Naive thymus-derived CD8-positive, alpha-beta T cell (primary cell): ENCODE measurements at regions not wholly inside any gene's neighbourhood (a gene's known extent, or its start where the extent isn't known, plus 50 kb on each side); places are given as distances from the start of the nearest gene placed in this dataset.

Source experiments
- ATAC-seq, 2 donors: fragments of 150-1000 bp; cut with Tn5 transposase in 1 of 2; sonication (Bioruptor Pico), chemical (Tn5 transposase) in 1 of 2; 1 replicate in 1 of 2; 2 replicates in 1 of 2; pipeline ENCODE4 v1.10.0; 2021; ENCODE audit warnings: mild to moderate bottlenecking in 2 of 2, moderate library complexity in 2 of 2
- POLR2A ChIA-PET: fragments of 350-600 bp; sonication (Branson Sonifier 250); formaldehyde crosslinking; loops from one replicate; lab custom pipeline; 2021; ENCODE audit warnings: antibody characterized with exemption; lab: Charles Lee
- DNase-seq, 10 donors: peaks; one replicate each; pipeline versions ENCODE4 v3.0.0 to v3.0.0-alpha.2; 2020 to 2022
- H3K27ac Mint-ChIP-seq, 10 donors: one replicate each; pipeline ENCODE4 v1.8.0; 2020 to 2022; ENCODE audit warnings: mild to moderate bottlenecking in 10 of 10, mixed read lengths in 10 of 10, moderate library complexity in 4 of 10, inconsistent platforms in 1 of 10
- H3K27me3 Mint-ChIP-seq, 5 donors: one replicate each; pipeline ENCODE4 v1.8.0; 2021 to 2022; ENCODE audit warnings: mixed read lengths in 5 of 5
- H3K36me3 Mint-ChIP-seq, 3 donors: one replicate each; pipeline ENCODE4 v1.8.0; 2020 to 2022; ENCODE audit warnings: mixed read lengths in 3 of 3, mild to moderate bottlenecking in 2 of 3, inconsistent platforms in 1 of 3
- H3K4me1 Mint-ChIP-seq, 4 donors: one replicate each; pipeline ENCODE4 v1.8.0; 2021 to 2022; ENCODE audit warnings: mixed read lengths in 4 of 4
- H3K4me3 Mint-ChIP-seq, 10 donors: one replicate each; pipeline ENCODE4 v1.8.0; 2020 to 2022; ENCODE audit warnings: mild to moderate bottlenecking in 10 of 10, mixed read lengths in 10 of 10, moderate library complexity in 6 of 10, inconsistent platforms in 1 of 10
- H3K9me3 Mint-ChIP-seq, 9 donors: one replicate each; pipeline ENCODE4 v1.8.0; 2020 to 2022; ENCODE audit warnings: mixed read lengths in 9 of 9, mild to moderate bottlenecking in 3 of 9, inconsistent platforms in 1 of 9, moderate library complexity in 1 of 9

DNA sequence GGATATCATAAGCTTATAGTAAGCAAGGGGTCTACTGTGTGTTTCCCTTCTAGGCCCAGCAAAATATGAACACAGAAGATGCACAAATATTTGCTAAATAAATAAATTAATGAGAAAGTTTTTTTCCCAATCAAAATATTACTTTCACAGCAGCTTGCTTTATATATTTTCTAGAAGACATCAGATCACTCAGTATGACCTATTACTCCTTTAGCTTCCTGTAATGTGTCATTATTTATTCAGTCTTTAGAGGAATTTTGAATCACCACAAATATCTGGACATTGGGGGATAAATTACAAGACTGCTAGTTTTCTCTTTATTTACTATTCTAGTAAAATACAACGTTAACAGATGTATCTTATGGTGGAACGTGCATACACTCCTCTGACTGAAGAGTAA is 765.8 kb upstream of the POM121L12 start:
- POLR2A ChIA-PET, result no interaction called here
- Mint-ChIP-seq H3K36me3 (no peaks in the 10 kb centered on the region), H3K4me3 (no peak overlapping the region), H3K27ac (no peak overlapping the region), H3K9me3 (peaks cover 0 to 3% (median 0%) of the 10 kb centered on the region in 9 donors), H3K27me3 (peaks cover 0 to 1% (median 0%) of the 10 kb centered on the region in 5 donors), H3K4me1 (no peaks in the 10 kb centered on the region)
- ATAC-seq (no peak), DNase-seq (no peak)

DNA sequence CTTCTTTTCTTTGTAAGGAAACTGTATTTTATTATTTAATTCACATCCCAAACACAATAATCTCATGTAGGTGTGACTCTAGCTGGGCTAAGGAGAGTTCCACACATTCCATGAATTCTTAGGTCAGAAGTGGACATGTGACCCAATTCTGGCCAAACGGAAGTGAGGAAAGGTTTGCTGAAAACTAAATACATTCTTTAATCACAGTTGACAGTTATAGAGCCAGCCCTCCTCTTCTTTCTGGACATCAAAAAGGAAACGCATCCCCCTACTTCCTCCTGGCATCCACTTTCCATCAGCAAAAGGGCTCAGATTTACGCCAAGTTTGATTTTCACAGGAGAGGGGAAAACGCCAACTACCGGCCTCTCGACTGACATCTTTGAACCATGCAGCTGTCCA is 774.4 kb upstream of the POM121L12 start:
- DNase-seq (no peak), ATAC-seq (no peak)
- POLR2A ChIA-PET, result no interaction called here
- no peaks in the 10 kb centered on the region for H3K27me3 Mint-ChIP-seq
- no peak overlapping the region for H3K27ac Mint-ChIP-seq
- no peaks in the 10 kb centered on the region for H3K4me1 Mint-ChIP-seq
- no peaks in the 10 kb centered on the region for H3K36me3 Mint-ChIP-seq
- H3K4me3 Mint-ChIP-seq, result no peak overlapping the region
- H3K9me3 Mint-ChIP-seq, result peaks cover 0 to 28% (median 4%) of the 10 kb centered on the region in 9 donors

- no peak overlapping the region for H3K4me3 Mint-ChIP-seq
- H3K27me3 Mint-ChIP-seq, result no peaks in the 10 kb centered on the region
- H3K4me1 Mint-ChIP-seq, result no peaks in the 10 kb centered on the region
- peaks cover 0 to 28% (median 4%) of the 10 kb centered on the region in 9 donors for H3K9me3 Mint-ChIP-seq
- no peak overlapping the region for H3K27ac Mint-ChIP-seq
- no peaks in the 10 kb centered on the region for H3K36me3 Mint-ChIP-seq
- ATAC-seq (no peak), DNase-seq (no peak)
- POLR2A ChIA-PET, result no interaction called here
These were observed 775.3 kb upstream of the POM121L12 start for GRCh38 chr7:52260046-52260665.

- no peak for ATAC-seq
- no peaks in the 10 kb centered on the region for H3K4me1 Mint-ChIP-seq
These were observed 777.5 kb upstream of the POM121L12 start for GRCh38 chr7:52257890-52258289.

DNA sequence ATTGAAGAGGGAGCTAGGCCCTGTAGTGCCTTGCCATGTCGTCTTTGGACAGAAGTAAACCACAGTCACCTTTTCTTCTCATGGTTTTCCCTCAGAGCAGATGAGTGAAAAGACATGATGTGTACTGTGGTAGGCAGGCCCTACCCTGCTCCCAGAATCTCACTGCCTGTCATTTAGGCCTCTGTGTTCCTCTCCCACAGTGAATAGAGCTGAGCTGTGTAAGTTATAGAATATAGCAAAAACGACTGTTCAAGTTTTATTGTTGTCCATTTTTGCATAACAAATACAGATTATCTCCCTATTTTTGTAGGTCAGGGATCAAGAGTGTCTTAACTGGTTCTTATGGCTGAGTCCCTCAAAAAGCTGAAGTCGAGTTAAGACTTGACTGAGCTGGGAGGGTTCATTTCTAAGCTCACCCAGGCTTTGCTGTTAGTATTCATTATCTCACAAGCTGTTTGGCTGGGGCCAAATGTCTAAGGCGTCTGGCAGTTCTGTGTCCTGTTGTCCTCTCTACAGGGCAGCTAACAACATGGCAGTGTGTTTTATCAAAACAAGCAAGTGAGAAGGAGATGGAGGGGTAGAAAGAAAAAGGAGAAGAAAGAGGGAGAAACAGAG is 780.9 kb upstream of the POM121L12 start:
- no peaks in the 10 kb centered on the region for H3K4me1 Mint-ChIP-seq
- no peak for DNase-seq
- peaks cover 0 to 26% (median 5%) of the 10 kb centered on the region in 9 donors for H3K9me3 Mint-ChIP-seq
- ATAC-seq, result no peak
- POLR2A ChIA-PET, result no interaction called here
- no peaks in the 10 kb centered on the region for H3K27me3 Mint-ChIP-seq
- H3K4me3 Mint-ChIP-seq, result no peak overlapping the region
- no peaks in the 10 kb centered on the region for H3K36me3 Mint-ChIP-seq
- no peak overlapping the region for H3K27ac Mint-ChIP-seq

More at GRCh38 chr7:52257890-52258289, 777.5 kb upstream of the POM121L12 start:
- peaks cover 0 to 27% (median 5%) of the 10 kb centered on the region in 9 donors for H3K9me3 Mint-ChIP-seq
- DNase-seq, result no peak
- no peaks in the 10 kb centered on the region for H3K27me3 Mint-ChIP-seq
- H3K27ac Mint-ChIP-seq, result no peak overlapping the region
- H3K36me3 Mint-ChIP-seq, result no peaks in the 10 kb centered on the region
- H3K4me3 Mint-ChIP-seq, result no peak overlapping the region
- POLR2A ChIA-PET, result no interaction called here

DNA sequence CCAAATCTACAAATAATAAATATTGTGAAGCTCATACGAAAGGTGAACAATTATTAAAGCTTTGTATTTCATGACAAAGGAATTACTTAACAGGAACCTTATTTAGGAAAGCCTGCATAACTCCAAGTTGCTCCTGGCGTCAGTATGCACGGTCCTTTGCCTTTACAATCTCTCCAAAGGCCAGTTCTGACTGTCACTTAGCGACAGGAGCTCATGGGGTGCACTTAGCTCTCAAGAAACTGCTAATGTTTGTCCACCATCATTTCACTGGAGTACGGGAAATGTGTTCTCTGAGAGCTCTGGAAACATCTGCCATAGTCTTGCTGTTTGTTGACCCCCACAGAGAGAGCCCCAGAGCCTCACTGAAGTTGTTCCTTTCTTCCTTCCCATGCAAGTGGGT is 781.5 kb upstream of the POM121L12 start:
- H3K4me1 Mint-ChIP-seq, result no peaks in the 10 kb centered on the region
- ATAC-seq (no peak), DNase-seq (no peak)
- no peak overlapping the region for H3K4me3 Mint-ChIP-seq
- POLR2A ChIA-PET, result no interaction called here
- H3K36me3 Mint-ChIP-seq, result no peaks in the 10 kb centered on the region
- peaks cover 0 to 24% (median 5%) of the 10 kb centered on the region in 9 donors for H3K9me3 Mint-ChIP-seq
- no peak overlapping the region for H3K27ac Mint-ChIP-seq
- no peaks in the 10 kb centered on the region for H3K27me3 Mint-ChIP-seq

DNA sequence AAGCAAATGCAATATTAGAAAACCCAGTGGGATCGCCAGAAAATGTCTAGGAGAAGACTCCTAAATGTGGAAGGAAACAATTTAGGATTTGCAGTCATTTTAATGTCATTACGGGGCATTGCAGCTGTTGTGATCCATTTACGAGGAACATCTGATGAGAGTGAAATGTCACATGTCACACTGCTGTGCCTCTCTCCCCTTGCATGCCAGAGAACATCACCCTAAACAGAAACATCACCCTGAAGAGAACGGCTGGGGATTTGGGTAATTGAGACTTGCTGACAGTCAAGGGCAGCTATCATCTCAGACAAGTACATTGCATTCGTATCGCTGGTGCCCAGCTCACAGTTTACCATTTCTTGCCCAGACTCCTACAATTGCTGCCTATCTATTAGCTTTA is 785.7 kb upstream of the POM121L12 start:
- POLR2A ChIA-PET, result no interaction called here
- no peaks in the 10 kb centered on the region for H3K4me1 Mint-ChIP-seq
- no peak overlapping the region for H3K4me3 Mint-ChIP-seq

GRCh38 chr7:52247518-52247917 is 787.9 kb upstream of the POM121L12 start:
- Mint-ChIP-seq H3K27me3 (no peaks in the 10 kb centered on the region), H3K4me3 (no peak overlapping the region), H3K4me1 (no peaks in the 10 kb centered on the region), H3K9me3 (peaks cover 0 to 18% (median 7%) of the 10 kb centered on the region in 9 donors), H3K36me3 (no peaks in the 10 kb centered on the region), H3K27ac (no peak overlapping the region)
- DNase-seq (no peak), ATAC-seq (no peak)
- POLR2A ChIA-PET, result no interaction called here

More for the DNA sequence above, 785.7 kb upstream of the POM121L12 start:
- H3K27ac Mint-ChIP-seq, result no peak overlapping the region
- DNase-seq, result no peak
- H3K27me3 Mint-ChIP-seq, result no peaks in the 10 kb centered on the region
- H3K36me3 Mint-ChIP-seq, result no peaks in the 10 kb centered on the region
- H3K9me3 Mint-ChIP-seq, result peaks cover 0 to 19% (median 5%) of the 10 kb centered on the region in 9 donors
- ATAC-seq, result no peak

DNA sequence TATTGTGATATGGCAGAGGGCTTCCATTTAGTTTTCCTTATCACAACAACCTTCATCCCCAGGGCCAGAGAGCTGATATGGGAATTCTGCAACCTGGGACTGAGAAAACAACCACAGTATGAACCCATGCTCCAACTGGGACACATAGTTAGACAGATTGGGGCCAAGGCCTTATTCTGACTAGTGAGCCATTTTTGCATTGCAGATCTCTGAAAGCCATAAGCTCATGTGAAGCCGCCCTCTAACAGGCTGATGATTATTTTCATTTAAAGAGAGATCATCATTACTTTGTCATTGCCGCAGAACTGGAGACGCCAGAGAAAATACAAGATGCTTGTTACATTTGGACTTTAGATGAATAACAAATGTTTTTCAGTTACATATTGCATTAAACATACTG is 791.7 kb upstream of the POM121L12 start:
- H3K27me3 Mint-ChIP-seq, result no peaks in the 10 kb centered on the region
- no peak overlapping the region for H3K27ac Mint-ChIP-seq
- H3K36me3 Mint-ChIP-seq, result no peaks in the 10 kb centered on the region
- no peaks in the 10 kb centered on the region for H3K4me1 Mint-ChIP-seq
- POLR2A ChIA-PET, result no interaction called here
- H3K4me3 Mint-ChIP-seq, result no peak overlapping the region
- ATAC-seq (no peak), DNase-seq (no peak)
- H3K9me3 Mint-ChIP-seq, result peaks cover 0 to 34% (median 7%) of the 10 kb centered on the region in 9 donors

GRCh38 chr7:52233248-52233647 is 802.2 kb upstream of the POM121L12 start:
- Mint-ChIP-seq H3K27ac (no peak overlapping the region), H3K9me3 (peaks cover 8 to 53% (median 17%) of the 10 kb centered on the region in 9 donors)

DNA sequence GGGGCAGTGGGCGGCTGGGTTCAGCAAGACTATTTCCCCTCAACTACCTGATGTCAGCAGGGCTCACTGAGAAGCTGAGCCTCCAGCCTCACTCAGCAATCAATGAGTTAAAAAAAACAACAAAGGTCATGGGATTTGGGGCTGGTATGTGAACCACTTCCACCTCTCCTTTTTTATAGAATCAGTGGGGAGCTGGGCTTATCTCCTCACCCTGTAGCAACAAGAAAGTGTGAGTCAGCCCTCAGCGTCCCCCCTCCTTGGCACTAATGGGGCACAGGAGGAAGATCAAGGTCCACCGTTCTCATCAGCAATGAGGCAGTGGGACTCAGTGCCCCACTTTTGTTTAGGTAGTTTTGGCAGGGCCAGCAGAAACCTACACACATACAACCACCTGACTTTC is 823.5 kb upstream of the POM121L12 start:
- H3K27me3 Mint-ChIP-seq, result no peaks in the 10 kb centered on the region

More at GRCh38 chr7:52233248-52233647, 802.2 kb upstream of the POM121L12 start:
- no peaks in the 10 kb centered on the region for H3K4me1 Mint-ChIP-seq
- peaks cover 0 to 4% (median 0%) of the 10 kb centered on the region in 5 donors for H3K27me3 Mint-ChIP-seq
- H3K36me3 Mint-ChIP-seq, result peaks cover 0 to 4% (median 0%) of the 10 kb centered on the region in 3 donors
- no peak overlapping the region for H3K4me3 Mint-ChIP-seq
- POLR2A ChIA-PET, result no interaction called here
- ATAC-seq, result no peak
- DNase-seq, result no peak

GRCh38 chr7:52209614-52210013 is 825.8 kb upstream of the POM121L12 start:
- no peaks in the 10 kb centered on the region for H3K36me3 Mint-ChIP-seq
- no peak for ATAC-seq
- no peaks in the 10 kb centered on the region for H3K4me1 Mint-ChIP-seq
- peaks cover 0 to 38% (median 4%) of the 10 kb centered on the region in 9 donors for H3K9me3 Mint-ChIP-seq
- H3K4me3 Mint-ChIP-seq, result no peak overlapping the region
- H3K27ac Mint-ChIP-seq, result no peak overlapping the region
- H3K27me3 Mint-ChIP-seq, result no peaks in the 10 kb centered on the region
- POLR2A ChIA-PET, result no interaction called here
- no peak for DNase-seq

More for the DNA sequence above, 823.5 kb upstream of the POM121L12 start:
- Mint-ChIP-seq H3K9me3 (peaks cover 0 to 38% (median 6%) of the 10 kb centered on the region in 9 donors), H3K27ac (no peak overlapping the region), H3K36me3 (no peaks in the 10 kb centered on the region), H3K4me1 (no peaks in the 10 kb centered on the region), H3K4me3 (no peak overlapping the region)
- DNase-seq (no peak), ATAC-seq (no peak)
- POLR2A ChIA-PET, result no interaction called here

DNA sequence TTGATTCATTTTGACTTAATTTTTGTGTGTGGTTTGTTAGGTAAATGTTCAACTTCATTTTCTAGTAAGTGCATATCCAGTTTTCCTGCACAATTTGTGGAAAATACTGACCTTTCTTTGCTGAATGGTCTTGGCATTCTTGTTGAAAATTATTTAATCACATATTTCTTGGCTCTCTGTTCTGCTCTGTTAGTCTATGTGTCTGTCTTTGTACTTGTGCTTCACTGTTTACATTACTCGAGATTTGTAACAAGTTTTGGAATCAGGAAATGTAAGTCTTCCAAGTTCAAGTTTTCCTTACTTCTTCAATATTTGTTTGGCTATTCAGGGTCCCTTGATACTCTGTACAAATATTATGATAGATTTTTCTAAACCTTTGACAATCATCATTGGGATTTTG is 838.2 kb upstream of the POM121L12 start:
- Mint-ChIP-seq H3K9me3 (peaks cover 0 to 22% (median 7%) of the 10 kb centered on the region in 9 donors), H3K27me3 (no peaks in the 10 kb centered on the region), H3K36me3 (no peaks in the 10 kb centered on the region), H3K27ac (no peak overlapping the region), H3K4me3 (no peak overlapping the region), H3K4me1 (no peaks in the 10 kb centered on the region)
- no peak for ATAC-seq
- POLR2A ChIA-PET, result no interaction called here
- no peak for DNase-seq
